NT2/D1 (cell line): ENCODE measurements at regions not wholly inside any gene's neighbourhood (a gene's known extent, or its start where the extent isn't known, plus 50 kb on each side); places are given as distances from the start of the nearest gene placed in this dataset.

Experiments
- SUZ12 ChIP-seq: IDR thresholded peaks from 2 replicates; pipeline ENCODE4 v1.6.1; 2011; ENCODE audit not compliant: insufficient read length, insufficient read depth; ENCODE audit errors: extremely low read depth
- ZNF274 ChIP-seq: IDR thresholded peaks from 2 replicates; pipeline ENCODE4 v1.6.1; 2011; ENCODE audit warnings: mild to moderate bottlenecking, low read depth, low read length

GRCh38 chrX:87744391-87744790 is 226.8 kb downstream of the KLHL4 start:
- TF ChIP-seq ZNF274 = no peak
- no peak for TF ChIP-seq SUZ12
